Kidney epithelial cell (primary cell): ENCODE measurements at regions not wholly inside any gene's neighbourhood (a gene's known extent, or its start where the extent isn't known, plus 50 kb on each side); places are given as distances from the start of the nearest gene placed in this dataset.
"Not testable (repeated sequence)": the region's sequence is repeated elsewhere in the genome, so short reads cannot be mapped to it uniquely, and the experiment has no call there.

Experiments
- DNase-seq: peaks from one replicate; pipeline ENCODE4 v3.0.0-alpha.2; 2010; ENCODE audit warnings: low read depth
- H3K27me3 ChIP-seq: 2 replicates; pipeline ENCODE4 v1.6.0; 2011; ENCODE audit warnings: low read length; ENCODE audit not compliant: control insufficient read depth, insufficient read depth
- H3K36me3 ChIP-seq: 2 replicates; pipeline ENCODE4 v1.5.1; 2011; ENCODE audit warnings: low read length; ENCODE audit not compliant: control insufficient read depth, insufficient read depth
- H3K4me3 ChIP-seq: 2 replicates; pipeline ENCODE4 v1.5.1; 2011; ENCODE audit warnings: low read depth, mild to moderate bottlenecking, control low read depth, low read length
- TF ChIP-seq, protein P1 (sequence below): IDR thresholded peaks from 2 replicates; pipeline ENCODE4 v1.5.1; 2011; ENCODE audit warnings: mild to moderate bottlenecking, moderate library complexity, low read length, control low read depth, inconsistent platforms; ENCODE audit not compliant: insufficient read depth, poor library complexity, severe bottlenecking

GRCh38 chr6:16999491-17000436, 102.1 kb upstream of the STMND1 start:
- Histone ChIP-seq H3K4me3 (no peak overlapping the region), H3K27me3 (peaks cover 4% of the 10 kb centered on the region), H3K36me3 (no peaks in the 10 kb centered on the region)
- TF ChIP-seq, protein P1, sequence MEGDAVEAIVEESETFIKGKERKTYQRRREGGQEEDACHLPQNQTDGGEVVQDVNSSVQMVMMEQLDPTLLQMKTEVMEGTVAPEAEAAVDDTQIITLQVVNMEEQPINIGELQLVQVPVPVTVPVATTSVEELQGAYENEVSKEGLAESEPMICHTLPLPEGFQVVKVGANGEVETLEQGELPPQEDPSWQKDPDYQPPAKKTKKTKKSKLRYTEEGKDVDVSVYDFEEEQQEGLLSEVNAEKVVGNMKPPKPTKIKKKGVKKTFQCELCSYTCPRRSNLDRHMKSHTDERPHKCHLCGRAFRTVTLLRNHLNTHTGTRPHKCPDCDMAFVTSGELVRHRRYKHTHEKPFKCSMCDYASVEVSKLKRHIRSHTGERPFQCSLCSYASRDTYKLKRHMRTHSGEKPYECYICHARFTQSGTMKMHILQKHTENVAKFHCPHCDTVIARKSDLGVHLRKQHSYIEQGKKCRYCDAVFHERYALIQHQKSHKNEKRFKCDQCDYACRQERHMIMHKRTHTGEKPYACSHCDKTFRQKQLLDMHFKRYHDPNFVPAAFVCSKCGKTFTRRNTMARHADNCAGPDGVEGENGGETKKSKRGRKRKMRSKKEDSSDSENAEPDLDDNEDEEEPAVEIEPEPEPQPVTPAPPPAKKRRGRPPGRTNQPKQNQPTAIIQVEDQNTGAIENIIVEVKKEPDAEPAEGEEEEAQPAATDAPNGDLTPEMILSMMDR: no peak
- no peak for DNase-seq

- H3K27me3 ChIP-seq: peaks cover 4% of the 10 kb centered on the region
- TF ChIP-seq, protein P1: no peak
- H3K36me3 ChIP-seq: no peaks in the 10 kb centered on the region
- no peak for DNase-seq
- no peak overlapping the region for H3K4me3 ChIP-seq
Observed at GRCh38 chr6:16998461-16998860, 103.4 kb upstream of the STMND1 start.

- no peak for DNase-seq
- H3K4me3 ChIP-seq: no peak overlapping the region
- TF ChIP-seq, protein P1: no peak
- no peaks in the 10 kb centered on the region for H3K36me3 ChIP-seq
- peaks cover 4% of the 10 kb centered on the region for H3K27me3 ChIP-seq
Observed at GRCh38 chr6:16995511-16996250, 106.2 kb upstream of the STMND1 start.

GRCh38 chr6:16993396-16993795, 108.5 kb upstream of the STMND1 start:
- Histone ChIP-seq H3K27me3 (peaks cover 4% of the 10 kb centered on the region), H3K36me3 (no peaks in the 10 kb centered on the region), H3K4me3 (no peak overlapping the region)
- DNase-seq: no peak
- TF ChIP-seq, protein P1: no peak

DNA sequence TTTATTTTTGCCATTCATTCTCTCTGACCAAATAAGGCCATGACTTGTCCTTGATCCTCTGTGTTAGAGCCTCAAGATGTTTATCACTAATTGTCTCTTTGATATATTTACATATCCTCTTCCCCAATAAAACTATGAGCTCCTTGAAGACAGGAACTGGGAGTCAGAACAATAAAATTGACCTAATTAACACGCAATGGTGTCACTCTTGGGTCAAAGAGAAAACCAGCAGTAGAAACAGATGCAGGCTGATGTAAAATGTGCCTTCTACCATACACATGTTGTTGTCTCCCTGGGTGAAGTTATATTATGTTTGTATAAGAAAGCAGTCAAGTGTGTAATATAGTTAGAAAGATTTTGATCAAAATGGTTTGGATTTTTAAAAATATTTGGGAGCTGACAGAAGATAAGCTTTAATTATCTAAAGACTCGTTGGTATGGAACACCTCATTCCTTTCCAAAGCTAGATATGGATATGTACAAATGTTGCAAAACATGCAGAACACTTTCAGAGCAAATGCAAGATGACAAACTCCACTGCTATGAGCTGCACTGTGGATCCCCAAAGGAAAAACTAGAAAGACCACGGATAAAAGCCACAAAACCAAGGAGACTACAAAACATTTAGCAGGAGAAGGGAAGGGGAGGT, 109.7 kb upstream of the STMND1 start:
- DNase-seq: no peak
- Histone ChIP-seq H3K36me3 (no peaks in the 10 kb centered on the region), H3K27me3 (peaks cover under 1% of the 10 kb centered on the region), H3K4me3 (no peak overlapping the region)
- TF ChIP-seq, protein P1: no peak

DNA sequence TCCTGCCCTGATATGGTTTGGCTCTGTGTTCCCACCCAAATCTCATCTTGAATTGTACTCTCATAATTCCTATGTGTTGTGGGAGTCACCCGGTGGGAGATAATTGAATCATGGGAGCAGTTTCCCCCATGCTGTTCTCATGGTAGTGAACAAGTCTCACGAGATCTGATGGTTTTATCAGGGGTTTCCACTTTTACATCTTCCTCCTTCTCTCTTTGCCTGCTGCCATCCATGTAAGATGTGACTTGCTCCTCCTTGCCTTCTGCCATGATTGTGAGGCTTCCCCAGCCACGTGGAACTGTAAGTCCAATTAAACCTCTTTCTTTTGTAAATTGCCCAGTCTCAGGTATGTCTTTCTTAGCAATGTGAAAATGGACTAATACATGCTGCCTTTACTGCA, 111.9 kb upstream of the STMND1 start:
- H3K4me3 ChIP-seq, H3K36me3 ChIP-seq, H3K27me3 ChIP-seq, DNase-seq: not testable (repeated sequence)
